ENCODE measurements at regions not wholly inside any gene's neighbourhood (a gene's known extent, or its start where the extent isn't known, plus 50 kb on each side); places are given as distances from the start of the nearest gene placed in this dataset.
"Not testable (repeated sequence)": the region's sequence is repeated elsewhere in the genome, so short reads cannot be mapped to it uniquely, and the experiment has no call there.

- ATAC-seq, H3K36me3 Mint-ChIP-seq, POLR2A ChIA-PET, DNase-seq, H3K4me1 Mint-ChIP-seq, H3K4me3 Mint-ChIP-seq, H3K27ac Mint-ChIP-seq: not testable (repeated sequence)
- Mint-ChIP-seq H3K27me3 (peaks cover under 1 to 27% (median 16%) of the 10 kb centered on the region in 5 donors), H3K9me3 (peaks cover 0 to 13% (median 4%) of the 10 kb centered on the region in 9 donors)
Measured at GRCh38 chr18:12179029-12179428, 75.1 kb upstream of the CIDEA start.

- H3K36me3 Mint-ChIP-seq, H3K4me3 Mint-ChIP-seq, POLR2A ChIA-PET, DNase-seq, ATAC-seq, H3K4me1 Mint-ChIP-seq, H3K27ac Mint-ChIP-seq, H3K9me3 Mint-ChIP-seq: not testable (repeated sequence)
- peaks cover 0 to 17% (median 9%) of the 10 kb centered on the region in 5 donors for H3K27me3 Mint-ChIP-seq
Measured at GRCh38 chr18:12179697-12180577, 74.2 kb upstream of the CIDEA start.

GRCh38 chr18:12198797-12199196 lies 55.4 kb upstream of the CIDEA start:
- POLR2A ChIA-PET, H3K4me1 Mint-ChIP-seq, H3K27me3 Mint-ChIP-seq, DNase-seq, H3K36me3 Mint-ChIP-seq, H3K4me3 Mint-ChIP-seq, H3K9me3 Mint-ChIP-seq, H3K27ac Mint-ChIP-seq, ATAC-seq: not testable (repeated sequence)

GRCh38 chr18:12200186-12200585 lies 54.0 kb upstream of the CIDEA start:
- ATAC-seq, H3K9me3 Mint-ChIP-seq, H3K4me1 Mint-ChIP-seq, H3K36me3 Mint-ChIP-seq, H3K4me3 Mint-ChIP-seq, H3K27me3 Mint-ChIP-seq, POLR2A ChIA-PET, H3K27ac Mint-ChIP-seq: not testable (repeated sequence)
- peak in 1 of 10 donors; percentile 2 for DNase-seq
